CD4-positive, alpha-beta memory T cell (primary cell): ENCODE measurements at regions not wholly inside any gene's neighbourhood (a gene's known extent, or its start where the extent isn't known, plus 50 kb on each side); places are given as distances from the start of the nearest gene placed in this dataset.

Experiments
- CTCF ChIA-PET: fragments of 350-600 bp; sonication (Branson Sonifier 250); formaldehyde crosslinking; loops from one replicate; lab custom pipeline; 2021; ENCODE audit warnings: inconsistent platforms; ENCODE audit not compliant: partially characterized antibody; lab: Charles Lee
- POLR2A ChIA-PET: fragments of 350-600 bp; sonication (Branson Sonifier 250); formaldehyde crosslinking; loops from one replicate; lab custom pipeline; 2021; ENCODE audit not compliant: partially characterized antibody; lab: Charles Lee
- DNase-seq, 5 donors: peaks; one replicate each; pipeline versions ENCODE4 v3.0.0 to v3.0.0-alpha.2; 2020 to 2022; ENCODE audit warnings: mixed read lengths in 1 of 5
- H3K27ac ChIP-seq: one replicate; pipeline ENCODE4 v1.7.0; 2013; ENCODE audit warnings: low read depth, low read length
- H3K27me3 ChIP-seq: 2 replicates; pipeline ENCODE4 v1.7.0; 2013; ENCODE audit warnings: mild to moderate bottlenecking, low read length, moderate library complexity; ENCODE audit not compliant: insufficient read depth
- H3K36me3 ChIP-seq: 2 replicates; pipeline ENCODE4 v1.7.0; 2013; ENCODE audit warnings: mild to moderate bottlenecking, low read length, moderate library complexity; ENCODE audit not compliant: insufficient read depth
- H3K4me1 ChIP-seq: 2 replicates; pipeline ENCODE4 v1.7.0; 2013; ENCODE audit warnings: mild to moderate bottlenecking, low read length, moderate library complexity; ENCODE audit not compliant: insufficient read depth
- H3K4me3 ChIP-seq, 2 donors: one replicate each; pipeline ENCODE4 v1.7.0; 2013; ENCODE audit warnings: low read length in 2 of 2, mild to moderate bottlenecking in 1 of 2
- H3K9me3 ChIP-seq, 2 donors: one replicate each; pipeline ENCODE4 v1.7.0; 2013; ENCODE audit warnings: low read length in 2 of 2, control low read depth in 1 of 2; ENCODE audit not compliant: control insufficient read depth in 1 of 2
- H3K27ac Mint-ChIP-seq, 7 donors: one replicate each; pipeline ENCODE4 v1.8.0; 2020 to 2021; ENCODE audit warnings: mixed read lengths in 7 of 7, mild to moderate bottlenecking in 6 of 7, inconsistent platforms in 3 of 7, moderate library complexity in 3 of 7
- H3K27me3 Mint-ChIP-seq, 2 donors: one replicate each; pipeline ENCODE4 v1.8.0; 2020 to 2021; ENCODE audit warnings: mixed read lengths in 2 of 2
- H3K36me3 Mint-ChIP-seq, 2 donors: one replicate each; pipeline ENCODE4 v1.8.0; 2020 to 2021; ENCODE audit warnings: mixed read lengths in 2 of 2, inconsistent platforms in 1 of 2, mild to moderate bottlenecking in 1 of 2
- H3K4me1 Mint-ChIP-seq, 4 donors: one replicate each; pipeline ENCODE4 v1.8.0; 2020 to 2021; ENCODE audit warnings: mixed read lengths in 4 of 4, mild to moderate bottlenecking in 1 of 4
- H3K4me3 Mint-ChIP-seq, 8 donors: one replicate each; pipeline ENCODE4 v1.8.0; 2020 to 2021; ENCODE audit warnings: mixed read lengths in 8 of 8, mild to moderate bottlenecking in 7 of 8, moderate library complexity in 6 of 8, inconsistent platforms in 3 of 8
- H3K9me3 Mint-ChIP-seq, 8 donors: one replicate each; pipeline ENCODE4 v1.8.0; 2020 to 2021; ENCODE audit warnings: mixed read lengths in 8 of 8, mild to moderate bottlenecking in 5 of 8, inconsistent platforms in 3 of 8, moderate library complexity in 1 of 8
- intact Hi-C: fragments of 100-400 bp; cut with micrococcal nuclease; formaldehyde crosslinking; loops from one replicate; pipeline ENCODE4 v1.15.1; 2023

GRCh38 chr2:19255481-19255880 is 102.9 kb downstream of the OSR1 start:
- Mint-ChIP-seq H3K4me3 (no peak overlapping the region), H3K9me3 (peaks cover 0 to 15% (median 6%) of the 10 kb centered on the region in 8 donors), H3K27ac (no peak overlapping the region), H3K36me3 (peaks cover 0 to 5% of the 10 kb centered on the region in 2 donors), H3K27me3 (peaks cover 0 to 3% of the 10 kb centered on the region in 2 donors), H3K4me1 (no peaks in the 10 kb centered on the region)
- ChIA-PET POLR2A (no interaction called here), CTCF (no interaction called here)
- no peaks in the 10 kb centered on the region for H3K27me3 ChIP-seq
- H3K4me3 ChIP-seq: no peak overlapping the region
- DNase-seq: no peak
- H3K4me1 ChIP-seq: no peaks in the 10 kb centered on the region
- H3K9me3 ChIP-seq: no peaks in the 10 kb centered on the region
- no peak overlapping the region for H3K27ac ChIP-seq
- H3K36me3 ChIP-seq: no peaks in the 10 kb centered on the region
- intact Hi-C loops: no loop called here

GRCh38 chr2:19251554-19251953 is 106.9 kb downstream of the OSR1 start:
- H3K27ac Mint-ChIP-seq: no peak overlapping the region
- Histone ChIP-seq H3K27me3 (no peaks in the 10 kb centered on the region), H3K4me1 (no peaks in the 10 kb centered on the region), H3K36me3 (no peaks in the 10 kb centered on the region), H3K27ac (no peak overlapping the region), H3K4me3 (no peak overlapping the region), H3K9me3 (no peaks in the 10 kb centered on the region)
- H3K36me3 Mint-ChIP-seq: peaks cover 0 to 5% of the 10 kb centered on the region in 2 donors
- DNase-seq: no peak
- no peak overlapping the region for H3K4me3 Mint-ChIP-seq
- peaks cover 0 to 1% of the 10 kb centered on the region in 2 donors for H3K27me3 Mint-ChIP-seq
- intact Hi-C loops: no loop called here
- ChIA-PET CTCF (no interaction called here), POLR2A (no interaction called here)
- H3K4me1 Mint-ChIP-seq: no peaks in the 10 kb centered on the region
- peaks cover 0 to 11% (median 4%) of the 10 kb centered on the region in 8 donors for H3K9me3 Mint-ChIP-seq

- no peak overlapping the region for H3K4me3 Mint-ChIP-seq
- peaks cover 0 to 11% (median 4%) of the 10 kb centered on the region in 8 donors for H3K9me3 Mint-ChIP-seq
- no peaks in the 10 kb centered on the region for H3K27me3 ChIP-seq
- H3K27me3 Mint-ChIP-seq: peaks cover 0 to 1% of the 10 kb centered on the region in 2 donors
- H3K4me1 ChIP-seq: no peaks in the 10 kb centered on the region
- no peak overlapping the region for H3K4me3 ChIP-seq
- no peaks in the 10 kb centered on the region for H3K4me1 Mint-ChIP-seq
- H3K9me3 ChIP-seq: no peaks in the 10 kb centered on the region
- H3K27ac Mint-ChIP-seq: no peak overlapping the region
- H3K36me3 ChIP-seq: no peaks in the 10 kb centered on the region
- H3K27ac ChIP-seq: no peak overlapping the region
- peaks cover 0 to 5% of the 10 kb centered on the region in 2 donors for H3K36me3 Mint-ChIP-seq
- ChIA-PET POLR2A (no interaction called here), CTCF (no interaction called here)
- intact Hi-C loops: no loop called here
- DNase-seq: no peak
These were observed 107.5 kb downstream of the OSR1 start for GRCh38 chr2:19250906-19251305.

- Mint-ChIP-seq H3K27ac (no peak overlapping the region), H3K27me3 (peaks cover 0 to 1% of the 10 kb centered on the region in 2 donors), H3K9me3 (no peaks in the 10 kb centered on the region), H3K4me1 (no peaks in the 10 kb centered on the region), H3K36me3 (no peaks in the 10 kb centered on the region), H3K4me3 (no peak overlapping the region)
- H3K27ac ChIP-seq: no peak overlapping the region
- DNase-seq: no peak
- no peaks in the 10 kb centered on the region for H3K27me3 ChIP-seq
- ChIA-PET POLR2A (no interaction called here), CTCF (no interaction called here)
- intact Hi-C loops: no loop called here
- H3K9me3 ChIP-seq: no peaks in the 10 kb centered on the region
- H3K36me3 ChIP-seq: no peaks in the 10 kb centered on the region
- no peak overlapping the region for H3K4me3 ChIP-seq
- no peaks in the 10 kb centered on the region for H3K4me1 ChIP-seq
These were observed 111.2 kb downstream of the OSR1 start for GRCh38 chr2:19247186-19247585.

- Histone ChIP-seq H3K4me1 (no peaks in the 10 kb centered on the region), H3K27me3 (no peaks in the 10 kb centered on the region), H3K27ac (no peak overlapping the region), H3K36me3 (no peaks in the 10 kb centered on the region), H3K9me3 (no peaks in the 10 kb centered on the region), H3K4me3 (no peak overlapping the region)
- Mint-ChIP-seq H3K9me3 (no peaks in the 10 kb centered on the region), H3K4me3 (no peak overlapping the region), H3K36me3 (no peaks in the 10 kb centered on the region), H3K4me1 (no peaks in the 10 kb centered on the region), H3K27me3 (no peaks in the 10 kb centered on the region), H3K27ac (no peak overlapping the region)
- ChIA-PET CTCF (no interaction called here), POLR2A (no interaction called here)
- no peak for DNase-seq
- intact Hi-C loops: no loop called here
These were observed 111.9 kb downstream of the OSR1 start for GRCh38 chr2:19246496-19246895.

- H3K4me1 Mint-ChIP-seq: no peaks in the 10 kb centered on the region
- no peak overlapping the region for H3K4me3 Mint-ChIP-seq
- H3K27ac Mint-ChIP-seq: no peak overlapping the region
- H3K9me3 Mint-ChIP-seq: no peaks in the 10 kb centered on the region
- Histone ChIP-seq H3K36me3 (no peaks in the 10 kb centered on the region), H3K27ac (no peak overlapping the region), H3K4me3 (no peak overlapping the region), H3K4me1 (no peaks in the 10 kb centered on the region), H3K9me3 (no peaks in the 10 kb centered on the region), H3K27me3 (no peaks in the 10 kb centered on the region)
- H3K36me3 Mint-ChIP-seq: no peaks in the 10 kb centered on the region
- ChIA-PET CTCF (no interaction called here), POLR2A (no interaction called here)
- H3K27me3 Mint-ChIP-seq: peaks cover 0 to 2% of the 10 kb centered on the region in 2 donors
- DNase-seq: no peak
- intact Hi-C loops: no loop called here
These were observed 113.7 kb downstream of the OSR1 start for GRCh38 chr2:19244460-19245363.

GRCh38 chr2:19238440-19239060 is 119.9 kb downstream of the OSR1 start:
- no peak overlapping the region for H3K4me3 ChIP-seq
- no peaks in the 10 kb centered on the region for H3K9me3 ChIP-seq
- no peak overlapping the region for H3K27ac ChIP-seq
- no peaks in the 10 kb centered on the region for H3K4me1 ChIP-seq
- no peak for DNase-seq
- no peaks in the 10 kb centered on the region for H3K36me3 ChIP-seq
- H3K4me1 Mint-ChIP-seq: no peaks in the 10 kb centered on the region
- H3K27ac Mint-ChIP-seq: no peak overlapping the region
- no peaks in the 10 kb centered on the region for H3K9me3 Mint-ChIP-seq
- no peaks in the 10 kb centered on the region for H3K27me3 ChIP-seq
- ChIA-PET POLR2A (no interaction called here), CTCF (no interaction called here)
- H3K36me3 Mint-ChIP-seq: no peaks in the 10 kb centered on the region
- H3K4me3 Mint-ChIP-seq: no peak overlapping the region
- H3K27me3 Mint-ChIP-seq: peaks cover 0 to 2% of the 10 kb centered on the region in 2 donors
- intact Hi-C loops: no loop called here
